ENCODE measurements at regions not wholly inside any gene's neighbourhood (a gene's known extent, or its start where the extent isn't known, plus 50 kb on each side); places are given as distances from the start of the nearest gene placed in this dataset.
A peak's percentile ranks its signal among the peaks of the same experiment; 100 is the strongest.

DNA sequence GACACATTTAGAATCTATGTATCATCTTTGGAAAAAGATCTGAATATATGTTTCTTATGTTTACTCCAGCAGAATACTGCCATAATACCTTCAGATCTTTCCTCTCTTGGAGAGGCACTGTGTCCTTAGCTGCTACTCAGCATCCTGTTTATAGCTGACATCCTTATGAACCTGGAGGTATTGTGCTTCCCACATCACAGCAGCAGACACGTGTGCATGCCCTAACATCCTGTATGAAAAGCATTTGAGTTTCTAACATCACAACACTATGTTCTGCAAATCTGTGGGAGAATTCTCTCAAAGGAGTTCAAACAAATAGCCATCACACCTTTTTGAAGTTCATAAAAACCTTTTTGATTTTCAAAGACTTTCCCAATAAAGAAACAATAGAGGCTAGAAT, 216.0 kb downstream of the GJA1 start:
- Histone ChIP-seq H3K27ac (peak overlapping the region; percentile 6 to 76 (median 44)), H3K4me3 (no peak overlapping the region), H3K27me3 (no peaks in the 10 kb centered on the region), H3K36me3 (no peaks in the 10 kb centered on the region), H3K9me3 (no peaks in the 10 kb centered on the region), H3K4me1 (peaks cover 0 to 15% (median 4%) of the 10 kb centered on the region in 12 donors)
- TF ChIP-seq POLR2A (IDR thresholded peaks at IDR 0.05) = no peak
- TF ChIP-seq, protein P1, sequence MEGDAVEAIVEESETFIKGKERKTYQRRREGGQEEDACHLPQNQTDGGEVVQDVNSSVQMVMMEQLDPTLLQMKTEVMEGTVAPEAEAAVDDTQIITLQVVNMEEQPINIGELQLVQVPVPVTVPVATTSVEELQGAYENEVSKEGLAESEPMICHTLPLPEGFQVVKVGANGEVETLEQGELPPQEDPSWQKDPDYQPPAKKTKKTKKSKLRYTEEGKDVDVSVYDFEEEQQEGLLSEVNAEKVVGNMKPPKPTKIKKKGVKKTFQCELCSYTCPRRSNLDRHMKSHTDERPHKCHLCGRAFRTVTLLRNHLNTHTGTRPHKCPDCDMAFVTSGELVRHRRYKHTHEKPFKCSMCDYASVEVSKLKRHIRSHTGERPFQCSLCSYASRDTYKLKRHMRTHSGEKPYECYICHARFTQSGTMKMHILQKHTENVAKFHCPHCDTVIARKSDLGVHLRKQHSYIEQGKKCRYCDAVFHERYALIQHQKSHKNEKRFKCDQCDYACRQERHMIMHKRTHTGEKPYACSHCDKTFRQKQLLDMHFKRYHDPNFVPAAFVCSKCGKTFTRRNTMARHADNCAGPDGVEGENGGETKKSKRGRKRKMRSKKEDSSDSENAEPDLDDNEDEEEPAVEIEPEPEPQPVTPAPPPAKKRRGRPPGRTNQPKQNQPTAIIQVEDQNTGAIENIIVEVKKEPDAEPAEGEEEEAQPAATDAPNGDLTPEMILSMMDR (IDR thresholded peaks at IDR 0.05) = no peak
- DNase-seq (peak in 2 of 5 donors; percentile 19), ATAC-seq (peak in 3 of 4 donors; percentile 46 to 88 (median 69))
- intact Hi-C loops (cut with DNase I) = loop anchor here in 3 of 10 donors (5.0 to 10.0 kb wide), 4 partner anchors 67 to 214 kb away; partner anchors contain the start of gene GJA1 (in 1 of the 3)
- 43 to 62% (median 51%) methylated on average over 1 of the region's 1 CpG for WGBS, 4 donors

- intact Hi-C loops (cut with DNase I) = loop anchor here in 3 of 10 donors (5.0 to 10.0 kb wide), 4 partner anchors 67 to 215 kb away; partner anchors contain the start of gene GJA1 (in 1 of the 3)
- Histone ChIP-seq H3K4me1 (peaks cover 0 to 15% (median 4%) of the 10 kb centered on the region in 12 donors), H3K27ac (peak overlapping the region; percentile 6 to 80 (median 58)), H3K9me3 (no peaks in the 10 kb centered on the region), H3K4me3 (no peak overlapping the region), H3K36me3 (no peaks in the 10 kb centered on the region), H3K27me3 (no peaks in the 10 kb centered on the region)
- WGBS, 4 donors = 53 to 61% (median 56%) methylated on average over 5 of the region's 5 CpGs
- DNase-seq = no peak
- no peak for TF ChIP-seq POLR2A (IDR thresholded peaks at IDR 0.05)
- TF ChIP-seq, protein P1 (IDR thresholded peaks at IDR 0.05) = no peak
- peak in 2 of 4 donors; percentile 36 to 76 for ATAC-seq
Measured at GRCh38 chr6:121652223-121652622, 216.8 kb downstream of the GJA1 start.

- Histone ChIP-seq H3K27me3 (no peaks in the 10 kb centered on the region), H3K9me3 (no peaks in the 10 kb centered on the region), H3K27ac (peak overlapping the region in 11 of 12 donors; percentile 23 to 80 (median 62)), H3K36me3 (no peaks in the 10 kb centered on the region), H3K4me3 (peak overlapping the region in 1 of 12 donors; percentile 1), H3K4me1 (peaks cover 0 to 15% (median 4%) of the 10 kb centered on the region in 12 donors)
- no peak for TF ChIP-seq POLR2A (IDR thresholded peaks at IDR 0.05)
- TF ChIP-seq, protein P1 (IDR thresholded peaks at IDR 0.05) = no peak
- ATAC-seq = peak; percentile 47 to 83 (median 68)
- intact Hi-C loops (cut with DNase I) = loop anchor here in 3 of 10 donors (5.0 to 10.0 kb wide), 4 partner anchors 68 to 216 kb away; partner anchors contain the start of gene GJA1 (in 1 of the 3)
- WGBS, 4 donors = 51 to 67% (median 56%) methylated on average over 7 of the region's 7 CpGs
- no peak for DNase-seq
Measured at GRCh38 chr6:121652726-121653623, 217.5 kb downstream of the GJA1 start.

DNA sequence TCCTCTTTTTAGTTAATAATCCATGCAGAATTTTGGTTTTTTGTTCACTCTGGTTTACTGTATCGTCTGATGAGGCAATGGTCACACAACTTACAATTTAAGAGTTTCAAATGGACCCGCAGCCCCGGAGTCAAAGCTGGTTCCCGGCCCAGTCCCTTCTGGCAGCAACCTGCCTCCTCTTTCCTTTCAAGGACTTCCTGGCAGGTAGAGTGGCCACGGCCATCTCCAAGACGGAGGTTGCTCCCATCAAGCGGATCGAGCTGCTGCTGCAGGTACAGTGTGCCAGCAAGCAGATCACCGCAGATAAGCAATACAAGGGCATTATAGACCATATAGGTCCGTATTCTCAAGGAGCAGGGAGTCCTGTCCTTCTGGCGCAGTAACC, 218.2 kb downstream of the GJA1 start:
- Histone ChIP-seq H3K4me1 (peaks cover 0 to 15% (median 4%) of the 10 kb centered on the region in 12 donors), H3K4me3 (no peak overlapping the region), H3K27me3 (no peaks in the 10 kb centered on the region), H3K36me3 (no peaks in the 10 kb centered on the region), H3K9me3 (no peaks in the 10 kb centered on the region), H3K27ac (peak overlapping the region in 10 of 12 donors; percentile 11 to 80 (median 62))
- TF ChIP-seq, protein P1 (IDR thresholded peaks at IDR 0.05) = no peak
- no peak for TF ChIP-seq POLR2A (IDR thresholded peaks at IDR 0.05)
- WGBS, 4 donors = 84 to 92% (median 87%) methylated on average over 11 of the region's 11 CpGs
- no peak for ATAC-seq
- no peak for DNase-seq
- intact Hi-C loops (cut with DNase I) = loop anchor here in 3 of 10 donors (5.0 to 10.0 kb wide), 4 partner anchors 69 to 216 kb away; partner anchors contain the start of gene GJA1 (in 1 of the 3)

Measured in heart left ventricle (tissue), 16 donors.